ENCODE measurements at regions not wholly inside any gene's neighbourhood (a gene's known extent, or its start where the extent isn't known, plus 50 kb on each side); places are given as distances from the start of the nearest gene placed in this dataset.

DNA sequence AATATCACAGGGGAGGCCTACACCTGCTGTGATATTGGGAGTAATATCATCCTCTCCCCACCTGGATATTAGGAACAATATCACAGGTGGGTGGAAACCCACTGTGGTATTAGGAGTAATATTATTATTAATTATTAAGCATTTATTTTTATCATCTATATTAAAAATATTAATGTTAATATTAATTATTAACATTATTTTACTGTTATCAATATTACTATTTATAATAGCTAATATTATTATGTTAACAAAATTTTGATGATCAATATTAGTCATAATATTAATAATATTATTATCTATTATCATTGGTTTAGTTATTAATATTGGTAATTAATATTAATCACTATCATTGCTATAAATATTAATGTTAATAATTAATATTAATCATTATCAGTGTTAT lies 161.1 kb upstream of the API5 start:
- TF ChIP-seq POLR2A (IDR thresholded peaks at IDR 0.05) (no peak), EP300 (IDR thresholded peaks at IDR 0.05) (no peak)
- TF ChIP-seq, protein P1, sequence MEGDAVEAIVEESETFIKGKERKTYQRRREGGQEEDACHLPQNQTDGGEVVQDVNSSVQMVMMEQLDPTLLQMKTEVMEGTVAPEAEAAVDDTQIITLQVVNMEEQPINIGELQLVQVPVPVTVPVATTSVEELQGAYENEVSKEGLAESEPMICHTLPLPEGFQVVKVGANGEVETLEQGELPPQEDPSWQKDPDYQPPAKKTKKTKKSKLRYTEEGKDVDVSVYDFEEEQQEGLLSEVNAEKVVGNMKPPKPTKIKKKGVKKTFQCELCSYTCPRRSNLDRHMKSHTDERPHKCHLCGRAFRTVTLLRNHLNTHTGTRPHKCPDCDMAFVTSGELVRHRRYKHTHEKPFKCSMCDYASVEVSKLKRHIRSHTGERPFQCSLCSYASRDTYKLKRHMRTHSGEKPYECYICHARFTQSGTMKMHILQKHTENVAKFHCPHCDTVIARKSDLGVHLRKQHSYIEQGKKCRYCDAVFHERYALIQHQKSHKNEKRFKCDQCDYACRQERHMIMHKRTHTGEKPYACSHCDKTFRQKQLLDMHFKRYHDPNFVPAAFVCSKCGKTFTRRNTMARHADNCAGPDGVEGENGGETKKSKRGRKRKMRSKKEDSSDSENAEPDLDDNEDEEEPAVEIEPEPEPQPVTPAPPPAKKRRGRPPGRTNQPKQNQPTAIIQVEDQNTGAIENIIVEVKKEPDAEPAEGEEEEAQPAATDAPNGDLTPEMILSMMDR (IDR thresholded peaks at IDR 0.05): no peak
